ENCODE measurements at regions not wholly inside any gene's neighbourhood (a gene's known extent, or its start where the extent isn't known, plus 50 kb on each side); places are given as distances from the start of the nearest gene placed in this dataset.
"Not testable (repeated sequence)": the region's sequence is repeated elsewhere in the genome, so short reads cannot be mapped to it uniquely, and the experiment has no call there.

GRCh38 chr14:105601360-105602242 lies 75.2 kb downstream of the TMEM121 start:
- FAIRE-seq = no peak

GRCh38 chr14:105602243-105602750 lies 75.9 kb downstream of the TMEM121 start:
- FAIRE-seq = no peak

- FAIRE-seq = no peak
Measured at GRCh38 chr14:105602799-105603793, 76.7 kb downstream of the TMEM121 start.

GRCh38 chr14:105604531-105605463 lies 78.4 kb downstream of the TMEM121 start:
- FAIRE-seq = not testable (repeated sequence)

GRCh38 chr14:105605464-105606304 lies 79.3 kb downstream of the TMEM121 start:
- FAIRE-seq = no peak

- FAIRE-seq = not testable (repeated sequence)
Measured at GRCh38 chr14:105606305-105606975, 80.1 kb downstream of the TMEM121 start.

GRCh38 chr14:105607025-105607424 lies 80.6 kb downstream of the TMEM121 start:
- FAIRE-seq = not testable (repeated sequence)

- FAIRE-seq = not testable (repeated sequence)
Measured at GRCh38 chr14:105614987-105615386, 88.6 kb downstream of the TMEM121 start.

- not testable (repeated sequence) for FAIRE-seq
Measured at GRCh38 chr14:105615986-105616801, 89.8 kb downstream of the TMEM121 start.

- no peak for FAIRE-seq
Measured at GRCh38 chr14:105616802-105617192, 90.4 kb downstream of the TMEM121 start.

GRCh38 chr14:105617201-105617777 lies 90.9 kb downstream of the TMEM121 start:
- no peak for FAIRE-seq

- not testable (repeated sequence) for FAIRE-seq
Measured at GRCh38 chr14:105617805-105618204, 91.4 kb downstream of the TMEM121 start.

- FAIRE-seq = not testable (repeated sequence)
Measured at GRCh38 chr14:105619324-105619723, 92.9 kb downstream of the TMEM121 start.

- FAIRE-seq = not testable (repeated sequence)
Measured at GRCh38 chr14:105620178-105620864, 93.9 kb downstream of the TMEM121 start.

GRCh38 chr14:105620865-105621471 lies 94.6 kb downstream of the TMEM121 start:
- not testable (repeated sequence) for FAIRE-seq

- not testable (repeated sequence) for FAIRE-seq
Measured at GRCh38 chr14:105621479-105622328, 95.3 kb downstream of the TMEM121 start.

Data from A204.1 (cell line).